ENCODE measurements at regions not wholly inside any gene's neighbourhood (a gene's known extent, or its start where the extent isn't known, plus 50 kb on each side); places are given as distances from the start of the nearest gene placed in this dataset.

DNA sequence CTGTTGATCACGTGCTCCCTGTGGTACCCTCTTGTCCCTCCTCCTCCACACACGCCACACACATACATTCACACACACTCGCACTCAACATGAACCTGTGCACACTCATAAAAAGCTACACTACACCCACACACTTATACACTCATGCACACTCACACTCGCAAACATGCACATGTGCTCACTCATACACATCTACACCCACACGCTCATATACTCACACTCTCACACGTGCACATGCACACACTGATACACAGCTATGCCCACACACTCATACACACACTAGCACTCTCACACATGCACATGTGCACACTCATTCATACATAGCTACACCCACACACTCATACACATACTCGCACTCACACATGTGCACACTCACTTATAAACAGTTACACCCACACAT lies 113.6 kb downstream of the LRATD1 start:
- TF ChIP-seq, protein P1, sequence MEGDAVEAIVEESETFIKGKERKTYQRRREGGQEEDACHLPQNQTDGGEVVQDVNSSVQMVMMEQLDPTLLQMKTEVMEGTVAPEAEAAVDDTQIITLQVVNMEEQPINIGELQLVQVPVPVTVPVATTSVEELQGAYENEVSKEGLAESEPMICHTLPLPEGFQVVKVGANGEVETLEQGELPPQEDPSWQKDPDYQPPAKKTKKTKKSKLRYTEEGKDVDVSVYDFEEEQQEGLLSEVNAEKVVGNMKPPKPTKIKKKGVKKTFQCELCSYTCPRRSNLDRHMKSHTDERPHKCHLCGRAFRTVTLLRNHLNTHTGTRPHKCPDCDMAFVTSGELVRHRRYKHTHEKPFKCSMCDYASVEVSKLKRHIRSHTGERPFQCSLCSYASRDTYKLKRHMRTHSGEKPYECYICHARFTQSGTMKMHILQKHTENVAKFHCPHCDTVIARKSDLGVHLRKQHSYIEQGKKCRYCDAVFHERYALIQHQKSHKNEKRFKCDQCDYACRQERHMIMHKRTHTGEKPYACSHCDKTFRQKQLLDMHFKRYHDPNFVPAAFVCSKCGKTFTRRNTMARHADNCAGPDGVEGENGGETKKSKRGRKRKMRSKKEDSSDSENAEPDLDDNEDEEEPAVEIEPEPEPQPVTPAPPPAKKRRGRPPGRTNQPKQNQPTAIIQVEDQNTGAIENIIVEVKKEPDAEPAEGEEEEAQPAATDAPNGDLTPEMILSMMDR (IDR thresholded peaks at IDR 0.05; ENCODE audit: low read depth, low read length, poor library complexity, severe bottlenecking) = no peak
- TF ChIP-seq EZH2phosphoT487 (IDR thresholded peaks at IDR 0.05; ENCODE audit: borderline replicate concordance, low read length) = no peak

All from DOHH2 (cell line).